Keratinocyte (primary cell): ENCODE measurements at regions not wholly inside any gene's neighbourhood (a gene's known extent, or its start where the extent isn't known, plus 50 kb on each side); places are given as distances from the start of the nearest gene placed in this dataset.

ENCODE experiments used
- EZH2 ChIP-seq: IDR thresholded peaks from one replicate; pipeline ENCODE4 v1.6.1; 2012; ENCODE audit warnings: inconsistent platforms, mild to moderate bottlenecking, low read length, moderate library complexity
- TF ChIP-seq, protein P1 (sequence below), 3 experiments: IDR thresholded peaks in 1 of 3; conservative IDR thresholded peaks in 1 of 3; optimal IDR thresholded peaks in 1 of 3; 2 replicates in 2 of 3; 3 replicates in 1 of 3; pipeline versions ENCODE3 to v1.5.1; 2011; ENCODE audit warnings: low read length in 3 of 3, mild to moderate bottlenecking in 3 of 3, moderate library complexity in 2 of 3, control low read depth in 1 of 3, inconsistent platforms in 1 of 3; ENCODE audit not compliant: insufficient read depth in 2 of 3; ENCODE audit errors: extremely low read depth in 1 of 3

DNA sequence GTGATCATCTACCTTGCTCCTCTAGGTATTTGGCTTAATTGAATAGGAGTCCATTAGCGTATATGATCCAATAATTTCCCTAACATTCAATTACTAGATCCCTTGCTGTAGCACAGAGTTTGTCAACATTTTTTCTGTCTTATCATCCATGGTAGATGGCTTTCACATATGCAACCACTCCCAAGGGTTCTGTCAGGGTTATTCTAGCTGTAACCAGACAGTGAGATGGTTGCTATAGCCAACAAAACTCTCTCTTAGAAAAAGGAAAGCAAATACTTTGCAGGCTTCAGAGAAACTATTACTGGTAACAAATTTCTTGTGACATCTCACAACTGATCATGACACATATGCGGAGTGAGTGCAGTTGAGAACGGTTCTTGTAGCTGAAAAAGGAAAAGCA is 96.2 kb upstream of the EFNA5 start:
- TF ChIP-seq, protein P1, sequence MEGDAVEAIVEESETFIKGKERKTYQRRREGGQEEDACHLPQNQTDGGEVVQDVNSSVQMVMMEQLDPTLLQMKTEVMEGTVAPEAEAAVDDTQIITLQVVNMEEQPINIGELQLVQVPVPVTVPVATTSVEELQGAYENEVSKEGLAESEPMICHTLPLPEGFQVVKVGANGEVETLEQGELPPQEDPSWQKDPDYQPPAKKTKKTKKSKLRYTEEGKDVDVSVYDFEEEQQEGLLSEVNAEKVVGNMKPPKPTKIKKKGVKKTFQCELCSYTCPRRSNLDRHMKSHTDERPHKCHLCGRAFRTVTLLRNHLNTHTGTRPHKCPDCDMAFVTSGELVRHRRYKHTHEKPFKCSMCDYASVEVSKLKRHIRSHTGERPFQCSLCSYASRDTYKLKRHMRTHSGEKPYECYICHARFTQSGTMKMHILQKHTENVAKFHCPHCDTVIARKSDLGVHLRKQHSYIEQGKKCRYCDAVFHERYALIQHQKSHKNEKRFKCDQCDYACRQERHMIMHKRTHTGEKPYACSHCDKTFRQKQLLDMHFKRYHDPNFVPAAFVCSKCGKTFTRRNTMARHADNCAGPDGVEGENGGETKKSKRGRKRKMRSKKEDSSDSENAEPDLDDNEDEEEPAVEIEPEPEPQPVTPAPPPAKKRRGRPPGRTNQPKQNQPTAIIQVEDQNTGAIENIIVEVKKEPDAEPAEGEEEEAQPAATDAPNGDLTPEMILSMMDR (optimal IDR thresholded peaks at IDR 0.05 in 1 of 3, IDR thresholded peaks at IDR 0.05 in 1 of 3, conservative IDR thresholded peaks at IDR 0.05 in 1 of 3; ENCODE audit: extremely low read depth in 1 of 3, insufficient read depth in 2 of 3, low read length in 3 of 3): no peak
- TF ChIP-seq EZH2: no peak
